ENCODE measurements at regions not wholly inside any gene's neighbourhood (a gene's known extent, or its start where the extent isn't known, plus 50 kb on each side); places are given as distances from the start of the nearest gene placed in this dataset.

DNA sequence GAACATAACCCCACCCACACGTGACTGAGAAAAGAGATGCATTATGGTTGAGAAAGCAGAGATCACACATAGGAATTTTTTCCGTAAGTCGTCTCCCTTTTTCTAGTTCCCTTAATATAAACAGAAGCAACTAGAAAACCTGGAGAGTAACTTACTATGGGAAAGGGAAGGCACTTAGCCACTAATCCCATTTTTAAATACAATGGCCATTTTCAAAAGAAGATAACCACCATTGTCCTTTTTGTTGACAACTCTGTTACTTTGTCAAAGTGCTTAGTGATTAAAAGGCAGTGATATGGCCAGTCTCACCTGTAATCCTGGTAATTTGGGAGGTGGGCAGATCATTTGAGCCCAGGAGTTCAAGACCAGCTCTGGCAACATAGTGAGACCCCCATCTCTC is 184.4 kb upstream of the UMPS start:
- no peak for DNase-seq (ENCODE audit: low spot score)

DNA sequence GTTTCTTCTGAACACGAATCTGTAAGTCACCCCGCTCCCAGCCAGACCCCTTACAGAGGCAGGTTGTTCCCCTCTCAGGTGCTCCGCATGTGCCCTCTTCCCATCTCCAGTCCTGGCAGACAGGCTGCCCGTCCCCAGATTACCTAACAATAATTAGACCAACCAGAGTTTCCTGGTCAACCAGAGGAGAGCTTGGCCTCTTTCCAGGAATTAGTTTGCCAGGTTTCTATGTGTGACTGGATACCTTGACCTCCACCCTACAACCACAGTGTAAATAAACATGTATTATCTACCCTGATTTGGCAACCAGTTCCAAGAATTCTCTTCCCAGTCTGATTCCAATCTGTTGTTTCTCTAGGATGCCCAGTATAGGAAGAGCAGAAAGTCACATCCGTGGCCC is 178.0 kb upstream of the UMPS start:
- DNase-seq (ENCODE audit: low spot score) = no peak

DNA sequence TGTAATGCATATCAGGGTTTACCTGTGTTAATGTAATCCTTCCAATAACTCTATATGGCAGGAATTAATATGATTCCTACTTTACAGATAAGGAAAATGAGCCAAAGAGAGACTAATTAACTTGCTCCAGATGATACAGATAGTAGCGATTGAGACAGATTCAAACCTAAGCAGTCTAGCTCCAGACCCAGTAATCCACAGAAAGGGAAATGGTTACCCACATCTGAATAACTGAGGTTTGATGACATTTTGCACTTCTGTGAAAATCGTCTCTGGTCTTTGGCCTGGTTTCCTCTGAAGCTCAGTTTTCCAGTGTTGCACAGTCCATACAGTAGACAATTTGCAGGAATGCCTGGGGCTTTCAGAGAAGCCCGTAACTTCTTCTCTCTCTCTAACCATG is 177.1 kb upstream of the UMPS start:
- DNase-seq (ENCODE audit: low spot score) = no peak

DNA sequence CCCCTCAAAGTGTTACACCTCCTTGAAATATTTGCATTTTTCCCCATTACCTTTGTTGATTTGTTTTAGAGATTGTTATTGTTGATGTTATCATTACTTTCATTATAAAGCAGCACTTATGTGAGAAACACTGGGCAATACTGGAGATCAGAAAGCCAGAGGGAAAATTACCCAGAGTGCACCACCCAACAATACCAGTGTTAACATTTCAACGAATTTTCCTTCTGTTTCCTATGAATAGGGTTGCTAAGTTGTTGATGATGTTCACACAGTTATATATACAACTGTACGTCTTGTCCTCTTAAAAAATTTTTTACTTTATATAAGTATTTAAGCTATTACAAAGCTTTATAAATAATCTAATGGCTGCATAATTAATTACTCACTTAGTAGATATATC is 173.6 kb upstream of the UMPS start:
- DNase-seq (ENCODE audit: low spot score) = no peak

DNA sequence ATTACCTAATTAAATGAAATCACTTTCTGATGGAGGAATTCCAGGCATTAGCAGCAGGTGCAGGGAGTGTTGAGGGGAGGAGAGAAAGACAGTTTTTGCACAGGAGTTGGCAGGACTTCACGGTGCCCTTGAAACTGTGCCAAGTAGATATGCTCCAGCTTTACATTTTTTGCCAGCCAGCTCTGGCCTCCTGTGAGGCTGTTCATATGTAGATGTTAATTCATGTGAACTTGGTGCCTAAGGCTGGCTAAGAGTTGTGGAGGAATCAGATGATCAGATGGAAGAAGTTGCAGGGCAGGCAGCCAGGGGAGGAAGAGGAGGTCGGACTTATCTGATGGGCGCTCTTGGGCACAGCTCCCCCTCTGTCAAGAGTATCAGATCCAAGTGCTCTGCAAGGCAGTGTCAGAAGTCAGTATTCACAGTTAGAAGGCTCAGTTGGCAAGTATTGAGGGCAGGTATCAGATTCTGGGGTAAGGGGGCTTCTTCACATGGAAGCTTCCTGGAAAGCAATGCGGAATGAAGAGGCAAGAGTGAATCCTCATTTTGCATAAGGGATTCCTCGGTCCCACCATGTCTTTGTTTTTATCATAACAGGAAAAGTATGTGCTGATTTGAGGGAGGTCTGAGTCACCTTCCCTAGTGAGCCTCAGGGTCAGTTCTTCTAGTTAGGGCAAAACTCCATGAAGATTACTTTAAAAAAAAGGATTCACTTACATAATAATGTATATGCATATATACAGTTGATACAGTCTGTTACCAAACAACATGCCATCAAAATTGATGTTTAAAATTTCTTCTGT is 172.6 kb upstream of the UMPS start:
- no peak for DNase-seq (ENCODE audit: low spot score)

DNA sequence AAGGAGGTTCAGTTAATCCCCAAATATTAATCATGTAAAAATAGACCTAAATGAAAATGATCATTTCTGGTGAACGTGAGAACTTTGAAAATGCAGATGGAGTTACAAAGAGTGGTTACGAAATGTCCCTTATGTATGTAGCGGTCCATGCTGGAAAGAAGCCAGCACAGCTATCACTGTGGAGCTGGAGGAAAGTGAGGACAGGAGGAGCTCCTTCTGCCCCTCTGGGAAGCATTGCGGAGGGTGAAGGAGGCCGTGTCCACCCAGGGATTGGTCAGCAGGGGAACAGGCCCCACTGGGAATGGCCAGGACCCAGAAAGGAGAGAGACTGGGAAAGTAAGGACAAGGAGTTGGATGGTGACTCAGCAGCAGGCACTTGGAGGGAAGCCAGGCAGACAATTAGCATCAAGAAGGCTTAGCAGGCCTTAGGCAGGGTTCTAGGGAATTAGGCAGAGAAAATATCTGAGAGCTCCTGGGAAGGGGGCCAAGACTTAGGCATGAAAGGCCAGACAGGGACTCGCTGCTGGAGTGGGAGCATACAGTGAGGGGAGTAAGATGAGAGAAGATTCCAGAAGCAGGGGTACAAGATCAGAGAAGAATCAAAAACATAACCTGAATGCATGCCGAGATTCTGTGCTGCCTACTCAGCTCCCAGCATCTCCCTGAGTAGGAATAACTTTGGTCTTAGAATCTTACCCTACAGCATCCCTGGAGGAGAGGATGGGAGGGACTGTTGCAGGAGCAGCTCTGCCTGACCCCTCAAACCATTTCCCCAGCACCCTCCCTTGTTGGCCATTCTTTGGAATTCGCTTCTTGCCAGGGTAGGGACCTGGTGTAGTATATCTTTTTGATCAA is 171.0 kb upstream of the UMPS start:
- peak; percentile 80 for DNase-seq (ENCODE audit: low spot score)

DNA sequence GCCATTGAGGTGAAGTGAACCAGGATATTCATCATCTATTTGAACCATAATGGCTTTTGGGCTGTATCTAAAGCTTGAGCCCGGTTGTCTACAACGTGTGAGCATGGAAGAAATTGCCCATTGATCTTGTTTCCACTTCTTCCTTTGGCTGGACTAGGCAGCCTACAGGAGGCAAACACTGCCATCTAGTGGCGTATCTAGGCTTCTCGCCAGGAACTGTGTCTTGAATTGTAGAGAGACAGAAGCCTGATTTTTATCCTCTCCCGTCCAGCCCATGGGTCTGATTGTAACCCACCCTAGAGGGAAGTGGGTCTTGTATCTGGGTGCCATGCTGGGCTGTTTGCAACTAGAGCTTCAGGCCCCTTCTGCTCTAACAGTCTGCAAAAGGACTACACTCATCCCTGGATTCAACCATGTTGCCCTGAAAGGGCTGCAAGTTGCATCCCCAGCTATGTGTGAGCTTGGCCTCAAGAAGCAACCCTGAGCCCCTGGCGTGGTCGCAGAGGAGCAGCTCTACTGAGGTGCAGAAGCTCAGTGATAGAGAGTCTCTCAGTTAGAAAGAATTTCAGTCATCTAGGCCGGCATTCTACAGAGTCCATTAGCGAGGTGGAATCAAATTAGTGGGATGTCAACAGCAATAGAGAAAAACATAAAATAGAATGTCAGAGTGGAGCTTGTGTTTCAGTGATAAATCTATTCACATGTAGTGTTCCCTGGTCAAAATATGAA is 170.2 kb upstream of the UMPS start:
- DNase-seq (ENCODE audit: low spot score) = peak; percentile 72

DNA sequence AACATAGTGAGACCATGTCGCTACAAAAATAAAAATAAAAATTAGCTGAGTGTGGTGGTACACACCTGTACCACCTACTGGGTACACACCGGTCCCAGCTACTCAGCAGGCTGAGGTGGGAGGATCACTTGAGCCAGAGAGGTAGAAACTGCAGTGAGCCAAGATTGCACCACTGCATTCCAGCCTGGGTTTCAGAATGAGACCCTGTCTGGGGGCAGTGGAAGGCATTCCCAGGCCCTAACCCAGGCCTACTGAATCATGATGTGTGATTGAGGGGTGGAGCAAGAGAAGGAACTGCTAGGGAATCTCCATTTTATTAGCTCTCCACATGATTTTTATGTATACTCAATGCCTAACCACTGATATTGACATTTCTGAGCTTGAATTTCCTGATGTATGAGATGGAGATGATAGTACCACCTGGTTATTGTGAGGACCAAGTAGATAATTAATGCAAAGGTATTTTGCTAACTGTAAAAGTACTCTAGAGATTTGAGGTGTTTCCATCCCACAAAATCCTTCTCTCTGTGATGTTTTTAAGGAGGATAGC is 169.5 kb upstream of the UMPS start:
- no peak for DNase-seq (ENCODE audit: low spot score)

DNA sequence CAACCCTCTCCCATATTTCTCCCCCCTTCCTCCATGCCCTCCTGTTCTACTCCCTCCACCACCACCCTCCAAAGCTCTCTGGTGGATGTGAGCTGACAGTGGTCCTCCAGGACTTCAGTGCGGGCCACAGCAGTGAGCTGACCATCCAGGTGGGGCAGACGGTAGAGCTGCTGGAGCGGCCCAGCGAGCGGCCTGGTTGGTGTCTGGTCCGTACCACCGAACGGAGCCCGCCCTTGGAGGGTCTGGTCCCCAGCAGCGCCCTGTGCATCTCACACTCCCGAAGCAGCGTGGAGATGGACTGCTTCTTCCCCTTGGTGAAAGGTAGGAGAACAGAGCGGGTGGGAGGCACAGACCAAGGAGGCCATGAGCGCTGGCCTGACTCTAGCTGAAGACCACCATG is 167.5 kb upstream of the UMPS start:
- DNase-seq (ENCODE audit: low spot score) = no peak

DNA sequence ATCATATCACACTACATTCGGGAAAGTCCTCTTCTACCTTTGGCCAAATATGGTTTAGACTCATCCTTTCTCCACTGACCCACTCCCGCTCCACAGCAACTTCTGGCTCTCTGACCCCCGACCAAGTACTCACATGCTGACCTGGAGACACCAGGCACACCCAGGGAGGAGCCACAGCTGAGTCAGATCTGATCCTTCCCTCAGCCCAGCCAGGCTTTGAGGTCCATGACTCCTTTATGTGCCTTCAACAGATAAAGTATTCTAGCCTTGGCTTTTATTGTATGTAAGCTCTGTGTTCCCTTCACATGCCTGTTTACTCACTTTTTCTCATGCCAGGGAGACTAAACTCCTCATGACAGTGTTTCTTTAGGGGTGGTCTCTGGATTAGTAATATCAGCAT is 166.9 kb upstream of the UMPS start:
- DNase-seq (ENCODE audit: low spot score) = no peak

DNA sequence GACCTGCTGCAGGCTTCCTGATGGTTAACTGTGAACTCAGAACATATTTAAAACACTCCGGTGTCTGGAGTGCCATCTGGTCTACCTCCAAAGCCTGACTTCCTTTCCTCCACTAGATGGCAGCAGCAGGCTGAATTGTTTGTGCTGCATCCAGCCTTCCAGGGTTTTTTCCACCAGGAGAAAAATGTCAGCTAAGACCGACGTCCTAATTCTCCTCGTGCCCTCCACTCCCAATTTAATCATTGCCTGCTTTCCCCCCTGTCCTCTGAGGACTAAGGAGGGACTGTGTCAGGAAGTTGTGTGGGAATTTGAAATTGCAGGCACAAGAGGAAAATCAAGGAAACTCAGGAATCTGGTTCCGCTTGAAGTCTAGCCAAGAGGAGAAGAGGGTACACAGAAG is 165.2 kb upstream of the UMPS start:
- peak; percentile 77 for DNase-seq (ENCODE audit: low spot score)

DNA sequence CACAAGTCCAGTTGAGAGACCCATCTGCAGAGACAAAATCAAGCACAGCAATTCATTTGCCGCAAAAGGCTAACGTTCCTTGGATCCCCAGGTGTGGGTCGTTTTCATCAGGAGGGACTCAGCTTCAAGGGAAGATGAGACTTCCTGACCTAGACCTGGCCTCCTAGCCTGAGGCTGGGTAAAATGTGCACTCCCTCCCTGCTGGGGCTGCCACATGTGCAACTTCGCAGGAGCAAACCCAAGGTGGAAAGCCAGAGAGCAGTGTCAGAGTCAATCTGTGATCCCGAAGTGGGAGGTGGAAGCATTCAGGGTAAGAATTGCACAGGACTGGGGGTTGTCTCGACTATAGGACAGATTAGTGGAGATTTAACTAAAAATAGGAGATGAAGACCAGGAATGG is 164.7 kb upstream of the UMPS start:
- DNase-seq (ENCODE audit: low spot score) = no peak

DNA sequence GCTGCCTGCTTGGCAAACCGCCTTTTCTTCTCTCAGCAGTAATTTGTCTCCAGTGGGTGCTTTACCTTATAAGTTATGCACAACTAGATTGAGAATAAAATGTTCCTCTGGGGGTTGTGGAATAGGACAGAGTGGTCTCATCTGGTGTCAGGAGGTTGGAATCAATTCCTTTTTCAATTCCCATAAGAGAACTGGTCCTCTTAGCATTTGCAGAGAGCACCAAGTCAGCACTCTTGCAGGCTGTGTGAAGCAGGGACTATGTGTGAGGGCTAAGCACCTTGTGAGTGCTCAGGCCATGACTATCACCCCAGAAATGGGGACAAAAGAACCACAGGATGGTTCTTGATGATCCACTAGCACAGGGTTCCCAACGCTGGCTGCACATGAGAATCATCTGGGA is 163.6 kb upstream of the UMPS start:
- no peak for DNase-seq (ENCODE audit: low spot score)

DNA sequence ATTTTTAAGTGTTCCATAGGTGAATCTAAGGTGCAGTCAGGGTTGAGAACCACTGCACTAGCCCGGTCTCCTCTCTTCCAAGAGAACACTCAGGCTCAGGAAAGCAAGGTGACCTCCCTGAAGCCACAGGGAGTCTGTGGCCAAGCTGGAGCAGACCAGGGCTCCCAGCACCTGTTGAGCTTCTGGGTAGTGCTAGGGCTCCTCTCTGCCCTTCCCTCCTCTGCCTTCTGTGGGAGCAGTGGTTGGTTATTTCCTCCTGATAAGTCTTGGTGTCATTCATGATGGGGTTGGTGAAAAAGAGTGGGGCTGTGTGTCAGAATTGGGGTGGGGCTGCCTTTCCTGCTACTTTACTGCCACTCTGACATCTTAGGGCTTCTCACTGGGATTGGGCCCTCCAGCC is 163.1 kb upstream of the UMPS start:
- no peak for DNase-seq (ENCODE audit: low spot score)

DNA sequence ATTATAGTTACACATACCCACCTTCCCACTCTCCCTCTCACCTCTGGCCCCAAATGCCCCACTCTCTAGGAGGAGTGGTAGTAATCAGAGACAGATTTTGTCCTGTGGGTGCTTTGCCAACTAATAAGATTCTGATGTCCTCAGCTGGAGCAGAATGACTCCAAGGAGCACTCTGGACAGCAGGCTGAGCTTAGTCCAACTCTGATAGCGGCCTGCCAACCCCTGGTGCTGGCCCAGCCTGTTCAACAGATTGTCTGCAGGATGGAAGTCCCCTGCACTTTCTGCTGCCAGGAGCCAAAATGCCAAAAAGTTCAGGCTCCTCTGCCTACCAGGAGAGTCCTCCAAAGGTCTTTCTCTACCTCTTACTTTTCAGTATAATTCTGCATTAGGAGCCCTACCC is 160.5 kb upstream of the UMPS start:
- DNase-seq (ENCODE audit: low spot score) = no peak

DNA sequence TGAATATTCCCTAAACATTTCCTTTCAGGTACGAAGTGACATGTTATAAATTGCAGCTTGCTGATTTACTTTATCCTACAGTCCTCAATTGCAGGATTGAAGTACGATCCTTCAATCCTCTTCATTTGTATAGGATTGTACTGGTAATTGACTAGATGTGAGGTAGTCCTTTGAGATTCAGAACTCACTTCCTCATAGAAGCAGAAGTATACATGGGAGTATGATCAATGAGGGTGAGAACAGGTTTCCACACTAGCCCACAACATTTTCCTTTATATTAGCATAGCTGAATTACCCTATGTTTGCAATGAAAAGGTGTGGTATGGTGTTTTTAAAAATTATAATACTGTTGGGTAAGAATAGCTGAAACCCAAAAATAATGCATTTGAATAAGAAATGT is 160.0 kb upstream of the UMPS start:
- DNase-seq (ENCODE audit: low spot score) = no peak

DNA sequence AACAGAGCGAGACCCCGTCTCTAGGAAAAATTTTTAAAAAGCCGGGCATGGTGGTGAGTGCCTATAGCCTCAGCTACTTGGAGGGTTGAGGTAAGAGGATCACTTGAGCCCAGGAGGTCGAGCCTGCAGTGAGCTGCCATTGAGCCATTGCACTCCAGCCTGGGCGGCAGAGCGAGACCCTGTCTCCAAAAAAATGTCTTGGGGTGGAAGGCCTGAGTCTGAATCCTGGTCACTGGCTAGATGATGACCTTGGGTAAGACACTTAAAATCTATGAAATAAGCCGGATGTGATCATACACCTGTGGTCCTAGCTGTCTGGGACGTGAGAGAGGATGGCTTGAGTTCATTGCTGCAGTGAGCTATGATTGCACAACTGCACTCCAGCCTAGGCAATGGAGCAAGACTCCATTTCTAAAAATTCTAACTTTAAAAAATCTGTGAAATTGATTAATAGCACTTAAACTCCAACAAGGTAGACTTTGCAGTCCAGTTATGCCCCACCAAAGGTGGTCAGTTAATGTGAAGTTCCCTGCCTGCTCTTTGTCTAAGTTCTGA is 157.3 kb upstream of the UMPS start:
- no peak for DNase-seq (ENCODE audit: low spot score)

DNA sequence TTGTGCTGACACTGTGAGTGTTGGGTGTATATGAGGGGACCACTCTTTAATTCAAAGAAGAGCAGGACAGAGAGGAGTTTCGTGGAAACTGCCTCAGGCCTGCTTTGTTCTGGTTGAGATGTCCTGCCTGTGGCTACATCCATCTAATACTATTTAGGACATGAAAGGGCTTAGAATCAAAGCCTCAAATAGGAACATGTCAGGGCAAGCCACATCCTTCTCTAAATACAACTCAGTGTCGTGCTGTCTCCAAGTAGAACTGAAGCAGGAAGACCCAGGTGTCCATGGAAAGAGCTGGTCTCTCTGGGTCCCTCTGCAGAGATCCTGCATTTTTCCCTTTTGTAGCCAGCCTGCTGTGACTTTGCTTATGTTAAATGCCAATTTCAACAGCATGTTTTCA is 156.2 kb upstream of the UMPS start:
- DNase-seq (ENCODE audit: low spot score) = no peak

DNA sequence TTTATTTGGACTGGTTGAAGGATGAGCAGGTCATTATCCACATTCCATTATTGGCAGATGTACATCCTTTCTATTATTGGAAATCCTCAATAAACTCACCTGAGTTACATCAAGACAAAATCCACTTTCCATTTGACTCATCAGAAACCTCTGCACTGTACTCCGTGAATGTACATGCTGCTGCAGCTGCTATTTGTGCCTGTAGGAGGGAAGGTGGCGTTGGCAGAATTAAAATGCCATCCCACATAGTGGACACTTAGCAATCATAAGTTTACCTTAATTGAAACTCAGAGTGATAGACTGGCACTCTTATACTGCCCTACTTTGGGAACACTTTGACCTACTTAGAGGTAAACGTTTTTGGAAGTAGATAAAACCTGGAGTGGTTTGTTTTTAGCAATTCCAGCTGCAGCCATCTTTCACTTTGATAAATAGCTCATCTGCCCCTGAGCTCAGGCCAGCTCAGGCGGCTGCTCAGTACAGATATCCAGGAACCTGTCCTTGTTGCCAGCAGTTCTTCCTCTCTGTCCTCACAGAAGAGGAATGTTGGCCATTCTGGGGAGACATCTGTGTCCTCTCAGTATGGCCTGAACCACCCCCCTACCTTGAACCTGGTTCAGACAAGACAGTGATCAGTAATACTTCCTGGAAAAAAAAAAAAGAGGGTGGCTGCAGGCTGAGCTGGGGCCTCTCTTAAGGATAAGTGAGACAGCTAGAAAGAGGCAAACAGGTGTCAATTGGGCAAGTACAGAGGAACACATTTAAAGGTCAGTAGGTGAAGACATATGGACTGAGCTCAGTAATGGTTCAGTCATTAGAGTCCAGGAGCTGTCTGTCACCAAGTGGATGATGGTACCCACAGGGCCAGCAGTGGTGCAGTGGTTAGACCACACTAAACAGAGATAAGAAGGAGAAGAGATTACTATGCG is 153.4 kb upstream of the UMPS start:
- no peak for DNase-seq (ENCODE audit: low spot score)

DNA sequence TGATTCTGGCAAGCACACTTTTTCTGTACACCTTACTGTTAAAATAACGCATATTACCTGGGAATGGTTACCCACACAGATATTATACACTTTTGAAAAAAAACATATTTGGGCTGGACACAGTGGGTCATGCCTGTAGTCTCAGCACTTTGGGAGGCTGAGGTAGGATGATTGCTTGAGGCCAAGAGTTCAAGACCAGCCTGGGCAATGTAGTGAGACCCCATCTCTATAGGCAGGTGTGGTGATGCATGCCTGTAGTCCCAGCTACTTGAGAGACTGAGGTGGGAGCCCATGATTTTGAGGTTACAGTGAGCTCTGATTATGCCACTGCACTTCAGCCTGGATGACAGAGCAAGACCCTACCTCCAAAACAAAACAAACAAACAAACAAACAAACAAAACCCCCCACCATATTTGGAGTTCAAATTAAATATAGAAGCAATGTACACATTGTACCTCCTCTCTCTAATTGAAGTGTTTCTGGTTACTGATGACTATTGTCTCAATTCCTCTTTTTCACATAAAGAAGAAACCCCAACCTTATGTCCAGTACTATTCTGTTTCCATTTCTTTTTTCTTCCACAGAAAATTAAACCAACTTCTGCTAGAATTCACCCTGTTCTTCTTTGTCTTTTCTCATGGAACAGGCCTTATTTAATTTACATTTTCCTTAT is 152.6 kb upstream of the UMPS start:
- no peak for DNase-seq (ENCODE audit: low spot score)

DNA sequence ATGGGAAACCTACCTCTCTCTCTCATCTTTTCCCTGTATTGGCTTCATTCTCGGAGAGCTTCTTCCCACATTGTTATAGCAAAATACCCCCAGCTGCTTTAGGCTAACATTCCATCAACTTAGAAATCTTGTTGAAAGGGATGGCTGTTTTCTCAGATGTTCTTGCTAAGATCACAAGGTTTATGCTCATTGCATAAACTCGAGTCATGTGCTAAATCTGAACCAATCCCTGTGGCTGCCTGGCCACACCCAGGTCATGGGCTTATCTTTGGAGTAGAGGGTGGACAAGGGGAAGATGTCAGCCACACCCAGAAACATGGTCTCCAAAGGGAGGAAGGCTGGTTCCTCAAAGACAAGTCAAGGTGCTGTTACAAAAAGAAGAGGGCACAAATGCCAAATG is 150.6 kb upstream of the UMPS start:
- no peak for DNase-seq (ENCODE audit: low spot score)

Measured in D341Med (cell line).